Colonic mucosa (tissue), 4 donors: ENCODE measurements at regions not wholly inside any gene's neighbourhood (a gene's known extent, or its start where the extent isn't known, plus 50 kb on each side); places are given as distances from the start of the nearest gene placed in this dataset.

ENCODE experiments used
- DNase-seq: peaks from one replicate; pipeline ENCODE4 v3.0.0-alpha.2; 2020
- H3K27ac ChIP-seq: fragments of 200-600 bp; one replicate; pipeline ENCODE4 v1.8.0; 2021
- H3K27me3 ChIP-seq: fragments of 200-600 bp; one replicate; pipeline ENCODE4 v1.8.0; 2021
- H3K36me3 ChIP-seq: fragments of 200-600 bp; one replicate; pipeline ENCODE4 v1.8.0; 2021
- H3K4me1 ChIP-seq: fragments of 200-600 bp; one replicate; pipeline ENCODE4 v1.8.0; 2021; ENCODE audit warnings: mild to moderate bottlenecking
- H3K4me3 ChIP-seq: fragments of 200-600 bp; one replicate; pipeline ENCODE4 v1.8.0; 2021
- H3K9ac ChIP-seq, 2 donors: one replicate each; pipeline ENCODE4 v1.7.0; 2013; ENCODE audit warnings: control low read depth in 2 of 2, low read depth in 2 of 2, low read length in 2 of 2
- H3K9me3 ChIP-seq: fragments of 200-600 bp; one replicate; pipeline ENCODE4 v1.8.0; 2021
- intact Hi-C: fragments of 100-400 bp; cut with DNase I; formaldehyde crosslinking; loops from one replicate; pipeline ENCODE4 v1.14.1; 2022
- TF ChIP-seq, protein P1 (sequence below): fragments of 200-600 bp; IDR thresholded peaks from one replicate; pipeline ENCODE4 v1.8.0; 2022; ENCODE audit warnings: antibody characterized with exemption, mild to moderate bottlenecking
- donor health status: healthy.
- donor health status: DM: no; HTN: no; CAD: no.
- donor health status: DM: no; HTN: no; CAD: no.

DNA sequence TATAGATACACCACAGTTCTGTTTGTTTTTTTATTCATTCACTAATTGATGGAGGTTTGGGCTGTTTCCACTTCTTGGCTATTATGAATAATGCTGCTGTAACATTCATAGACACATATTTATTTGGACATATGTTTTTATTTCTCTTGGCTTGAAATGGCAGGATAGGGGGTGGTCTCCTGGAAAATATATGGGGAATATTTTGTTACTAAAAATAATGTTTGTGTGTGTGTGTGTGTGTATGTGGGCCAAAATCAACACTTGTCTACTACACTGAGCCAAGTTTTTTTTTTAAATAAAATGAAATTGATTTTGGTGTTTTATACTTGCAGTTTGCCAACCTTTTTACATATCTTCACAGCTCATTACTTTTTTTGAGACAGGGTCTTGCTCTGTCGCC lies 264.4 kb upstream of the SULF2 start:
- TF ChIP-seq, protein P1, sequence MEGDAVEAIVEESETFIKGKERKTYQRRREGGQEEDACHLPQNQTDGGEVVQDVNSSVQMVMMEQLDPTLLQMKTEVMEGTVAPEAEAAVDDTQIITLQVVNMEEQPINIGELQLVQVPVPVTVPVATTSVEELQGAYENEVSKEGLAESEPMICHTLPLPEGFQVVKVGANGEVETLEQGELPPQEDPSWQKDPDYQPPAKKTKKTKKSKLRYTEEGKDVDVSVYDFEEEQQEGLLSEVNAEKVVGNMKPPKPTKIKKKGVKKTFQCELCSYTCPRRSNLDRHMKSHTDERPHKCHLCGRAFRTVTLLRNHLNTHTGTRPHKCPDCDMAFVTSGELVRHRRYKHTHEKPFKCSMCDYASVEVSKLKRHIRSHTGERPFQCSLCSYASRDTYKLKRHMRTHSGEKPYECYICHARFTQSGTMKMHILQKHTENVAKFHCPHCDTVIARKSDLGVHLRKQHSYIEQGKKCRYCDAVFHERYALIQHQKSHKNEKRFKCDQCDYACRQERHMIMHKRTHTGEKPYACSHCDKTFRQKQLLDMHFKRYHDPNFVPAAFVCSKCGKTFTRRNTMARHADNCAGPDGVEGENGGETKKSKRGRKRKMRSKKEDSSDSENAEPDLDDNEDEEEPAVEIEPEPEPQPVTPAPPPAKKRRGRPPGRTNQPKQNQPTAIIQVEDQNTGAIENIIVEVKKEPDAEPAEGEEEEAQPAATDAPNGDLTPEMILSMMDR = no peak
- H3K27ac ChIP-seq = no peak overlapping the region

DNA sequence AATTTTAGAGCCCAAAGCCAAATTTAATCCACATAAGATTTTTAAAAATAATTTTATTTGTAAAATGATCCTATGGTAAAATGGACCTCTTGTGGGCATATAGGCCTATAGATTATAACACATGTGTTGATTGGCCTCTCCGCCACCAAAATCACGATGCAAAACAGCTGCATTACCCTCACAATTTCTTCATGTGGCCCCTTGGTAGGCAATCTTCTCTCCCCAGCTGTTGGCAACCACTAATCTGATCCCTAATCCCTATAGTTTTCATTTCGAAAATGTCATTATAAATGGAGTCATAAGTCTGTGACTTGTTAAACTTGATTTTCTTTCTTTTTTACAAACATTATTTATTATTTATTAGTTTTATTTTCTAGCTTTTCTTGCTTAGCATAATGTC lies 263.9 kb upstream of the SULF2 start:
- Histone ChIP-seq H3K9me3 (no peaks in the 10 kb centered on the region), H3K4me1 (no peaks in the 10 kb centered on the region), H3K27me3 (no peaks in the 10 kb centered on the region), H3K27ac (no peak overlapping the region), H3K36me3 (no peaks in the 10 kb centered on the region), H3K4me3 (no peak overlapping the region), H3K9ac (no peak overlapping the region)
- TF ChIP-seq, protein P1 = no peak
- intact Hi-C loops = no loop called here
- DNase-seq = no peak

More for the DNA sequence above, 264.4 kb upstream of the SULF2 start:
- no peak for DNase-seq
- Histone ChIP-seq H3K9ac (no peak overlapping the region), H3K9me3 (no peaks in the 10 kb centered on the region), H3K36me3 (no peaks in the 10 kb centered on the region), H3K4me3 (no peak overlapping the region), H3K27me3 (no peaks in the 10 kb centered on the region), H3K4me1 (no peaks in the 10 kb centered on the region)
- intact Hi-C loops = no loop called here

DNA sequence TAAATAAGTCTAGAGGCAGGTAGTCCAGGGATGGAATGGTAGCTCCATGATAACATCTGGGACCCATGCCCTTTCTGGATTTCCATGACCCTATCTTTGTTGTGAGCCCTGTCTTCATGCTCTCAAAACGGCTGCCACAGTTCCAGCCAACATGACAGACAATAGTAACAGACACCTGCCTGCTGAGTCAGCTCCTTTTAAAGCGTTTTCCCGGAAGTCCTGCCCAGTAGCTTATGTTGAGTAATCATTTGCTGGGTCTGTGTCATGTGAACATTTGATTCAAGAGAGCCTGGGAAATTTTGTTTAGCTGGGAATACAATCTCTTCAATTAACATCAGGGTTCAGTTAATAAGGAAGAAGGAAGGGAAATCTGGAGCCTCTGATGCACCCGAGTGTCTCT lies 262.2 kb upstream of the SULF2 start:
- Histone ChIP-seq H3K4me3 (no peak overlapping the region), H3K9ac (no peak overlapping the region), H3K4me1 (no peaks in the 10 kb centered on the region), H3K36me3 (no peaks in the 10 kb centered on the region), H3K27ac (no peak overlapping the region), H3K9me3 (no peaks in the 10 kb centered on the region), H3K27me3 (no peaks in the 10 kb centered on the region)
- intact Hi-C loops = no loop called here
- DNase-seq = no peak
- TF ChIP-seq, protein P1 = no peak

DNA sequence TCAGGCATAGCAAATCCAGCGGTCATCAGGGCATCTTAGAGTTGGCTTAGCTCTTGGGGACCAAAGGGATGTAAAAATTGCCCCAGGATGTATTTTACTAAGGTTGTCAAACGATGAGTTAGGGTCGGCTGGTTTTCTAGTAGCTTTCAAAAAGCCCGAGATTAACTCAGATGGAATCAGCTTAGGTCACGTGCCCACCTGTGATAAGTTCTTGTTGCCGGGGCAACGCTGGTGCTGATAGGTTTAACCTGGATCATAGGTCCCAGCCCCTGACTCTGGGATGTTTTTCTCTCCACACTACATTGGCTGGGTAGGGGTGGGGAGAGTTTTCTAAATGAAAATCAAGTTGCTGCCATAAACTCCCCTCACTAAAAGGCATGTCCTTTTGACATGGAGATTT lies 257.3 kb upstream of the SULF2 start:
- DNase-seq = no peak
- H3K36me3 ChIP-seq = no peaks in the 10 kb centered on the region
- no peak overlapping the region for H3K9ac ChIP-seq
- intact Hi-C loops = no loop called here
- H3K27me3 ChIP-seq = no peaks in the 10 kb centered on the region
- no peak overlapping the region for H3K27ac ChIP-seq
- no peak overlapping the region for H3K4me3 ChIP-seq
- H3K4me1 ChIP-seq = no peaks in the 10 kb centered on the region
- TF ChIP-seq, protein P1 = no peak
- no peaks in the 10 kb centered on the region for H3K9me3 ChIP-seq

DNA sequence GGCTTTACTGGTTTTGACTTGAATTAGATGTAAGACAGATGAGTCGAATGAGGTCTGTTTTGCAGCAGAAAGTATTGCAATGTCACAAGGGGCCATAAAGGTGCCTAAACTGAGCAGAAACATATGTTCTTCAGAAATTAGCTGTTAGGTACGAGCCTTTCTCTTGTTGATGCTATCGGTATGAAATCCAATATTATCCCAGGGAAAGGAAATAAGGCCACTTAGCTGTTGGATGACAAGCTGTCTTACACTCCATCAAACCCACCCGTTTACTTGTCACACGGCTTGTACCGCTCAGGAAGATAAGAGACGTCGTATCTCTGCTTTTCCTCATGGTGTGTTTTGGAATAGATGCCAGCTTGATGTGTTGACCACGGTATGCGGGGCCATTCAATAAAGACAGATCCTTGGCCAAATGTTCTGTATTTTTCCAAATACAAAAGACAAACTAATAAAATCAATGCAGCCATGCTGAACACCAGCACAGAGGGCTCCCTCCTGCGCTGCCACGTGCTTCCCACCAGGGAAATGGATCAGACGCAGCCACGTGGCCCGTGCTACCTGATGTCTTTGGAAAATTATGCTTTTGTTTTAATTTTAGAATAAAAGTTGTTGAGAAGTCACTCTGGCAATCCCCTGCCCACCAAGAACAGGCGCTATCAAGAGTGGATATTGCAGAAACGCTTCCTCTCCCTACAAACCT lies 255.9 kb upstream of the SULF2 start:
- H3K27me3 ChIP-seq = no peaks in the 10 kb centered on the region
- no peak overlapping the region for H3K27ac ChIP-seq
- intact Hi-C loops = no loop called here
- H3K4me1 ChIP-seq = no peaks in the 10 kb centered on the region
- no peak overlapping the region for H3K4me3 ChIP-seq
- DNase-seq = no peak
- H3K9ac ChIP-seq = no peak overlapping the region
- no peaks in the 10 kb centered on the region for H3K9me3 ChIP-seq
- H3K36me3 ChIP-seq = no peaks in the 10 kb centered on the region
- TF ChIP-seq, protein P1 = no peak
